Transverse colon (tissue), 4 donors: ENCODE measurements at regions not wholly inside any gene's neighbourhood (a gene's known extent, or its start where the extent isn't known, plus 50 kb on each side); places are given as distances from the start of the nearest gene placed in this dataset.

Experiments used
- DNase-seq: peaks from one replicate; pipeline ENCODE4 v3.0.0-alpha.2; 2019
- H3K27ac ChIP-seq, 4 donors: fragments of 200-600 bp; sonication (generic); 2 replicates each; pipeline ENCODE4 v1.5.1; 2016 to 2018; ENCODE audit warnings: inconsistent platforms in 4 of 4
- H3K27me3 ChIP-seq: fragments of 200-600 bp; sonication (generic); 2 replicates; pipeline ENCODE4 v1.5.1; 2017; ENCODE audit warnings: inconsistent platforms
- H3K36me3 ChIP-seq, 4 donors: fragments of 200-600 bp; sonication (generic); 2 replicates each; pipeline ENCODE4 v1.5.1; 2017 to 2019; ENCODE audit warnings: inconsistent platforms in 4 of 4
- H3K4me1 ChIP-seq, 4 donors: fragments of 200-600 bp; sonication (generic); 2 replicates each; pipeline ENCODE4 v1.5.1; 2017 to 2020; ENCODE audit warnings: inconsistent platforms in 4 of 4
- H3K4me3 ChIP-seq, 4 donors: fragments of 200-600 bp; sonication (generic); 1 replicate in 1 of 4; 2 replicates in 3 of 4; pipeline versions ENCODE4 v1.5.1 to v1.6.1; 2017 to 2019; ENCODE audit warnings: inconsistent platforms in 4 of 4
- H3K9me3 ChIP-seq, 2 donors: fragments of 200-600 bp; sonication (generic); 2 replicates each; pipeline ENCODE4 v1.5.1; 2017 to 2019; ENCODE audit warnings: inconsistent platforms in 2 of 2
- EP300 ChIP-seq: sonication (generic); formaldehyde crosslinking; IDR thresholded peaks from one replicate; pipeline ENCODE4 v1.6.1; 2017; ENCODE audit warnings: antibody characterized with exemption, low read depth
- POLR2A ChIP-seq: fragments of 450-650 bp; IDR thresholded peaks from one replicate; pipeline ENCODE4 v1.6.1; 2016; ENCODE audit warnings: antibody characterized with exemption, mild to moderate bottlenecking, moderate library complexity
- POLR2AphosphoS5 ChIP-seq, 3 donors: sonication (generic); formaldehyde crosslinking; IDR thresholded peaks; one replicate each; pipeline ENCODE4 v1.6.1; 2016; ENCODE audit warnings: antibody characterized with exemption in 3 of 3
- WGBS, 2 donors: methylation state at CpG; one replicate each; pipeline ENCODE4 v1.1.5; 2018; ENCODE audit warnings: low coverage in 1 of 2; 5-methylcytosine and 5-hydroxymethylcytosine counted together
- in situ Hi-C, 4 donors: fragments of 200-750 bp; cut with MboI; loops; one replicate each; pipeline versions ENCODE4 v1.15.0 to v1.15.1; 2017; ENCODE audit warnings: low sequenced_read_pairs in 3 of 4, low pct_ligation_motif_present in 1 of 4, low pct_unique_long_range_greater_than_20kb in 1 of 4
- intact Hi-C: fragments of 100-400 bp; cut with DNase I; formaldehyde crosslinking; loops from one replicate; pipeline ENCODE4 v1.15.1; 2023; ENCODE audit warnings: low total_unique reads
- TF ChIP-seq, protein P1 (sequence below), 5 experiments: fragments of 200-600 bp in 3 of 5; fragments of 450-650 bp in 2 of 5; sonication (generic) in 3 of 5; IDR thresholded peaks; 1 replicate in 2 of 5; 2 replicates in 3 of 5; pipeline ENCODE4 v1.5.1; 2016 to 2017; ENCODE audit warnings: antibody characterized with exemption in 5 of 5, inconsistent platforms in 3 of 5, mild to moderate bottlenecking in 2 of 5, moderate library complexity in 1 of 5

DNA sequence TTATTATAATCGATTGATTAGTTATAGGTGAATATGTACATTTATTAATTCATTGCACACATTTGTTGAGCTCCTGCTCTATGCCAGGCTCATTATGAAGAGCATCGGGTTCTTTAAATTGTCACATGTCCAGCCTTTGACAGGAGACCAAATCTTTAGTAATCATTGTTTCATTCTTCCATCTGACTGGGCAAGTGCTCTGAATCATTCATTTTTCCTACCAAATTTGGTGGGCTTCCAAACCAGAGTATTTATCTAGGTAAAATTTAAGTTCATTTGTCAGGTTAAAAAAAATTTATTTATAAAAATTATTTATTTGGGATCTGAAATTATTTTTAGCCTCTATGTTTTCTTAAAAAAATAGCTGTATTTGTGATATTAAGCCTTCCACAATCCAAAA, 404.9 kb upstream of the MMS22L start:
- intact Hi-C loops (no loop called here), in situ Hi-C loops (no loop called here)
- DNase-seq: no peak
- TF ChIP-seq, protein P1, sequence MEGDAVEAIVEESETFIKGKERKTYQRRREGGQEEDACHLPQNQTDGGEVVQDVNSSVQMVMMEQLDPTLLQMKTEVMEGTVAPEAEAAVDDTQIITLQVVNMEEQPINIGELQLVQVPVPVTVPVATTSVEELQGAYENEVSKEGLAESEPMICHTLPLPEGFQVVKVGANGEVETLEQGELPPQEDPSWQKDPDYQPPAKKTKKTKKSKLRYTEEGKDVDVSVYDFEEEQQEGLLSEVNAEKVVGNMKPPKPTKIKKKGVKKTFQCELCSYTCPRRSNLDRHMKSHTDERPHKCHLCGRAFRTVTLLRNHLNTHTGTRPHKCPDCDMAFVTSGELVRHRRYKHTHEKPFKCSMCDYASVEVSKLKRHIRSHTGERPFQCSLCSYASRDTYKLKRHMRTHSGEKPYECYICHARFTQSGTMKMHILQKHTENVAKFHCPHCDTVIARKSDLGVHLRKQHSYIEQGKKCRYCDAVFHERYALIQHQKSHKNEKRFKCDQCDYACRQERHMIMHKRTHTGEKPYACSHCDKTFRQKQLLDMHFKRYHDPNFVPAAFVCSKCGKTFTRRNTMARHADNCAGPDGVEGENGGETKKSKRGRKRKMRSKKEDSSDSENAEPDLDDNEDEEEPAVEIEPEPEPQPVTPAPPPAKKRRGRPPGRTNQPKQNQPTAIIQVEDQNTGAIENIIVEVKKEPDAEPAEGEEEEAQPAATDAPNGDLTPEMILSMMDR (IDR thresholded peaks at IDR 0.05): no peak
- TF ChIP-seq POLR2A (no peak), EP300 (no peak), POLR2AphosphoS5 (IDR thresholded peaks at IDR 0.05) (no peak)
- H3K36me3 ChIP-seq: no peaks in the 10 kb centered on the region
- H3K4me3 ChIP-seq: no peak overlapping the region
- H3K9me3 ChIP-seq: no peaks in the 10 kb centered on the region
- WGBS, 2 donors: 87 to 91% methylated on average over 2 of the region's 2 CpGs
- H3K27me3 ChIP-seq: no peaks in the 10 kb centered on the region
- no peak overlapping the region for H3K27ac ChIP-seq
- H3K4me1 ChIP-seq: no peaks in the 10 kb centered on the region

DNA sequence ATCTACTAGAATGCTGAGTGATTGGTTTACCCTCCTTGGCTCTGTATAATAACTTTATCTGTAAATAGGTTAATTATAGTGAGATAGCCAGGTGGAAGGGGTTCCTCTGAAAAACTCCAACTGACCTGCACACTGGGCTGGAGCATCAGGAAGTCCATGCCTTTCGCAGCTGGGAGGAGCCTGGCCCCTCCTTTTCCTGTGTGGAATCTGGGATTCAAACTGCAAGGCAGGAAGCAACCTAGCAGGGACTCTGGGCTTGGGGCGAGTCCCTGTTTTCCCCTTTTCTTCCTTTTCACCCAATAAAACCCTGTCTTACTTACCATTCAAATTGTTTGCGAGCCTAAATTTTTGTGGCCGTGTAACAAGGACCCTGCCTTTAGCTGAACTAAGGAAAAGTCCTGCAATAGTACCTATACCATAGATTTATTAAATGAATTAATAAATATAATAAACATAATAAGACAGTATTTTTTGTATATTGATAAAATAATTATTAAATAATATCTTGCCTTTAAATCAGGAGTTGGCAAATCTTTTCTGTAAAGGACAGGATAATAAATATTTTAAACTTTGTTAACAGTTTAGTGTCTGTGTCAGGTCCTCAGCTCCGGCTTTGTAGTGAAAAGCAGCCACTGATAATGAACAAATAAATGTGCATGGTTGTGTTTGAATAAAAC, 406.2 kb upstream of the MMS22L start:
- Histone ChIP-seq H3K4me3 (no peak overlapping the region), H3K4me1 (no peaks in the 10 kb centered on the region), H3K27me3 (no peaks in the 10 kb centered on the region), H3K9me3 (no peaks in the 10 kb centered on the region), H3K27ac (no peak overlapping the region), H3K36me3 (no peaks in the 10 kb centered on the region)
- intact Hi-C loops: no loop called here
- 71 to 87% methylated on average over 4 to 5 of the region's 5 CpGs for whole genome bisulfite sequencing, 2 donors
- in situ Hi-C loops: no loop called here
- no peak for DNase-seq
- no peak for TF ChIP-seq POLR2AphosphoS5 (IDR thresholded peaks at IDR 0.05)
- TF ChIP-seq EP300: no peak
- TF ChIP-seq POLR2A: no peak
- TF ChIP-seq, protein P1 (IDR thresholded peaks at IDR 0.05): no peak

DNA sequence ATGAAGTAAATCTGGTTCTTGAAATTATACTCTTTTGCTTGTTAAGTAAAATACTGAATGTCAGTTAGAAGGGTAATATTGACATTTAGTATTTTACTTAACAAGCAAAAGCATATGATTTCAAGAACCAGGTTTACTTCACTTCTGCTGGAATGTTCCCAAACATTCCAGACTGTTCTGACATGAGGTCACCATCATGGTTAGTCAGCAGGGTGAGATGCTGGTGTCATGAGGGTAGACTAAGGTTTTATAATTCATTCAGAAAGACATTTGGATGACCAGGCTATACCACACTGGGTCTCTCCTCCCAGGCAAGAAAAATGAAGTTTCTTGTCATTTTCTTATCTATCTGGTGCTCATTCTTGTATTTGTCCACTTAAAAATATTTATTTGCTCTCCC, 414.4 kb upstream of the MMS22L start:
- in situ Hi-C loops (no loop called here), intact Hi-C loops (no loop called here)
- TF ChIP-seq POLR2AphosphoS5 (IDR thresholded peaks at IDR 0.05): no peak
- TF ChIP-seq POLR2A: no peak
- TF ChIP-seq EP300: no peak
- TF ChIP-seq, protein P1 (IDR thresholded peaks at IDR 0.05): no peak
- Histone ChIP-seq H3K27ac (no peak overlapping the region), H3K4me1 (no peaks in the 10 kb centered on the region), H3K27me3 (no peaks in the 10 kb centered on the region), H3K4me3 (no peak overlapping the region), H3K9me3 (no peaks in the 10 kb centered on the region), H3K36me3 (no peaks in the 10 kb centered on the region)
- DNase-seq: no peak

DNA sequence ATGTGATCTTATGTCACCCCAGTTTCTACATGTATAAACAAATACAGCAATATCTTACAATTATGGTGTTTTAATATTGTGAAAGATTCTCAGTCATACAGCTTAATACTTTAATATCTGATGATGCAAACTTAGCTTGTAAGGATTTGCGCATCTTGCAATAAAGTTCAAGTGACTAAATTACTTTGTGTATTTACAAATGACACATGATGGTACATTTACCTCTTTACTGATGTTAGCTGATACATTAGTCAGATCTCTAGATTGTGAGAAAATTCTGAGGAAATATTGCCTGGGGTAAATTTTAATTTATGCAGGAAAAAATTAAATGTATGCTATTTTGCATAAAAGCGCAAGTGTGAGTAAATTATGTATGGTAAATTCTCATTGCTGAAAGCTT, 418.8 kb upstream of the MMS22L start:
- DNase-seq: no peak
- in situ Hi-C loops: no loop called here
- WGBS, 2 donors: 88 to 89% methylated on average over 2 of the region's 2 CpGs
- no peak overlapping the region for H3K4me3 ChIP-seq
- no peaks in the 10 kb centered on the region for H3K36me3 ChIP-seq
- intact Hi-C loops: no loop called here
- no peaks in the 10 kb centered on the region for H3K9me3 ChIP-seq
- no peaks in the 10 kb centered on the region for H3K27me3 ChIP-seq
- no peaks in the 10 kb centered on the region for H3K4me1 ChIP-seq
- TF ChIP-seq, protein P1 (IDR thresholded peaks at IDR 0.05): no peak
- TF ChIP-seq POLR2A (no peak), EP300 (no peak), POLR2AphosphoS5 (IDR thresholded peaks at IDR 0.05) (no peak)
- no peak overlapping the region for H3K27ac ChIP-seq
